ENCODE measurements at regions not wholly inside any gene's neighbourhood (a gene's known extent, or its start where the extent isn't known, plus 50 kb on each side); places are given as distances from the start of the nearest gene placed in this dataset.

- TF ChIP-seq ZNF274 (IDR thresholded peaks at IDR 0.05; ENCODE audit: low read depth, low read length): no peak
- no peak for TF ChIP-seq YY1 (IDR thresholded peaks at IDR 0.05; ENCODE audit: insufficient read depth, insufficient read length)
These were observed 62.5 kb upstream of the NCOR2 start for GRCh38 chr12:124629789-124630480.
